NCI-H128 (cell line): ENCODE measurements at regions not wholly inside any gene's neighbourhood (a gene's known extent, or its start where the extent isn't known, plus 50 kb on each side); places are given as distances from the start of the nearest gene placed in this dataset.
"Not testable (repeated sequence)": the region's sequence is repeated elsewhere in the genome, so short reads cannot be mapped to it uniquely, and the experiment has no call there.

Experiments used
- DNase-seq: peaks from one replicate; lab custom pipeline; 2025; ENCODE audit not compliant: unreplicated experiment; lab: John Stamatoyannopoulos, UW

GRCh38 chr2:16225545-16225944, 285.2 kb downstream of the MYCN start:
- no peak for DNase-seq

- no peak for DNase-seq
These were observed 284.7 kb downstream of the MYCN start for GRCh38 chr2:16225071-16225470.

- no peak for DNase-seq
These were observed 284.1 kb downstream of the MYCN start for GRCh38 chr2:16224298-16225045.

GRCh38 chr2:16223841-16224177, 283.5 kb downstream of the MYCN start:
- no peak for DNase-seq

GRCh38 chr2:16223161-16223840, 283.0 kb downstream of the MYCN start:
- no peak for DNase-seq

GRCh38 chr2:16222326-16222725, 282.0 kb downstream of the MYCN start:
- no peak for DNase-seq

GRCh38 chr2:16221461-16222010, 281.2 kb downstream of the MYCN start:
- DNase-seq, result no peak

- DNase-seq, result no peak
These were observed 279.1 kb downstream of the MYCN start for GRCh38 chr2:16219292-16219975.

- no peak for DNase-seq
These were observed 278.3 kb downstream of the MYCN start for GRCh38 chr2:16218625-16219024.

- no peak for DNase-seq
These were observed 277.8 kb downstream of the MYCN start for GRCh38 chr2:16218161-16218560.

- not testable (repeated sequence) for DNase-seq
These were observed 277.4 kb downstream of the MYCN start for GRCh38 chr2:16217741-16218140.

GRCh38 chr2:16217291-16217690, 276.9 kb downstream of the MYCN start:
- no peak for DNase-seq

- DNase-seq, result no peak
These were observed 276.2 kb downstream of the MYCN start for GRCh38 chr2:16216558-16216945.

- no peak for DNase-seq
These were observed 275.7 kb downstream of the MYCN start for GRCh38 chr2:16215902-16216557.

GRCh38 chr2:16214861-16215260, 274.5 kb downstream of the MYCN start:
- no peak for DNase-seq

- no peak for DNase-seq
These were observed 274.0 kb downstream of the MYCN start for GRCh38 chr2:16214391-16214790.

GRCh38 chr2:16212321-16212720, 272.0 kb downstream of the MYCN start:
- DNase-seq, result no peak

- DNase-seq, result no peak
These were observed 271.0 kb downstream of the MYCN start for GRCh38 chr2:16211341-16211740.

- no peak for DNase-seq
These were observed 270.5 kb downstream of the MYCN start for GRCh38 chr2:16210841-16211240.

- no peak for DNase-seq
These were observed 269.4 kb downstream of the MYCN start for GRCh38 chr2:16209799-16210198.

- no peak for DNase-seq
These were observed 268.6 kb downstream of the MYCN start for GRCh38 chr2:16208921-16209320.
